ENCODE measurements at regions not wholly inside any gene's neighbourhood (a gene's known extent, or its start where the extent isn't known, plus 50 kb on each side); places are given as distances from the start of the nearest gene placed in this dataset.

DNA sequence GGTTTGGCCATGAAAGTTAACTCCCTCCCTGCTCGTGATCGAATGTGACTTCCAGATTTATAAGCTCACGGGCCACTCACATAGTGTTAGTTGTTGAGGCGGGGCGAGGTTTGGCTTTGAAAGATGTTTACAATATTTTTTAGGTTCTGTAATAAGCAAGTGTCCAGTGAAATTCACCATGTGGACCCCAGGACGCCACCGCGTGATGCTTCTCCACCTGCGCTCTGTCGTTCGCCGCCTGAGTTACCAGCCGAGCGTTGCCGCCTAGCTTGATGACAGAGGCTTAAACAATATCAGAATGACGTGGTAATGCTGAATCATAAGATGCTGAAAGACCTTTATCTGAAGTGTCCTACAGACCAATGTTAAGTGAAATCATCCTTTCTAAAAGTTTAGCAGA, 241.0 kb downstream of the MYLK4 start:
- TF ChIP-seq POLR2A (IDR thresholded peaks at IDR 0.05; ENCODE audit: extremely low read depth, insufficient read length): no peak
- TF ChIP-seq, protein P1, sequence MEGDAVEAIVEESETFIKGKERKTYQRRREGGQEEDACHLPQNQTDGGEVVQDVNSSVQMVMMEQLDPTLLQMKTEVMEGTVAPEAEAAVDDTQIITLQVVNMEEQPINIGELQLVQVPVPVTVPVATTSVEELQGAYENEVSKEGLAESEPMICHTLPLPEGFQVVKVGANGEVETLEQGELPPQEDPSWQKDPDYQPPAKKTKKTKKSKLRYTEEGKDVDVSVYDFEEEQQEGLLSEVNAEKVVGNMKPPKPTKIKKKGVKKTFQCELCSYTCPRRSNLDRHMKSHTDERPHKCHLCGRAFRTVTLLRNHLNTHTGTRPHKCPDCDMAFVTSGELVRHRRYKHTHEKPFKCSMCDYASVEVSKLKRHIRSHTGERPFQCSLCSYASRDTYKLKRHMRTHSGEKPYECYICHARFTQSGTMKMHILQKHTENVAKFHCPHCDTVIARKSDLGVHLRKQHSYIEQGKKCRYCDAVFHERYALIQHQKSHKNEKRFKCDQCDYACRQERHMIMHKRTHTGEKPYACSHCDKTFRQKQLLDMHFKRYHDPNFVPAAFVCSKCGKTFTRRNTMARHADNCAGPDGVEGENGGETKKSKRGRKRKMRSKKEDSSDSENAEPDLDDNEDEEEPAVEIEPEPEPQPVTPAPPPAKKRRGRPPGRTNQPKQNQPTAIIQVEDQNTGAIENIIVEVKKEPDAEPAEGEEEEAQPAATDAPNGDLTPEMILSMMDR (IDR thresholded peaks at IDR 0.05; ENCODE audit: low read depth, low read length): no peak
- TF ChIP-seq, protein P2, sequence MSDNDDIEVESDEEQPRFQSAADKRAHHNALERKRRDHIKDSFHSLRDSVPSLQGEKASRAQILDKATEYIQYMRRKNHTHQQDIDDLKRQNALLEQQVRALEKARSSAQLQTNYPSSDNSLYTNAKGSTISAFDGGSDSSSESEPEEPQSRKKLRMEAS (IDR thresholded peaks at IDR 0.05; ENCODE audit: low read depth, low read length): no peak

Measured in NB4 (cell line).